HEK293 (cell line): ENCODE measurements at regions not wholly inside any gene's neighbourhood (a gene's known extent, or its start where the extent isn't known, plus 50 kb on each side); places are given as distances from the start of the nearest gene placed in this dataset.

ENCODE experiments used
- CTCF ChIA-PET: fragments of 350-600 bp; formaldehyde crosslinking; extraction: SDS; loops from one replicate; lab custom pipeline; 2021; ENCODE audit warnings: antibody characterized with exemption; lab: Yijun Ruan, JAX
- POLR2A ChIA-PET: fragments of 300-600 bp; formaldehyde crosslinking; extraction: SDS; loops from one replicate; lab custom pipeline; 2020; ENCODE audit warnings: antibody characterized with exemption, inconsistent platforms; lab: Yijun Ruan, JAX
- H3K27ac ChIP-seq: fragments of 200-500 bp; sonication (Bioruptor generic); 2 replicates; pipeline ENCODE4 v1.5.1; 2014; ENCODE audit warnings: low read depth, low read length, control low read depth, inconsistent platforms; ENCODE audit errors: extremely low read depth
- H3K36me3 ChIP-seq, 2 experiments: fragments of 200-500 bp in 1 of 2; sonication (Bioruptor generic) in 1 of 2; 1 replicate in 1 of 2; 2 replicates in 1 of 2; pipeline ENCODE4 v1.5.1; 2014 to 2017; ENCODE audit warnings: inconsistent platforms in 2 of 2, low read length in 2 of 2; ENCODE audit not compliant: control insufficient read depth in 2 of 2, insufficient read depth in 1 of 2
- H3K4me1 ChIP-seq: fragments of 200-500 bp; sonication (Bioruptor generic); 2 replicates; pipeline ENCODE4 v1.5.1; 2014; ENCODE audit warnings: mild to moderate bottlenecking, low read length, inconsistent platforms; ENCODE audit not compliant: control insufficient read depth, insufficient read depth
- H3K4me3 ChIP-seq: 2 replicates; pipeline ENCODE4 v1.5.1; 2011; ENCODE audit warnings: low read depth, mild to moderate bottlenecking, control low read depth, low read length, moderate library complexity
- H3K9me3 ChIP-seq: fragments of 200-500 bp; sonication (Bioruptor generic); 2 replicates; pipeline ENCODE4 v1.5.1; 2014; ENCODE audit warnings: low read depth, low read length, inconsistent platforms; ENCODE audit not compliant: control insufficient read depth, insufficient read depth
- BCL11A ChIP-seq: fragments of 450-650 bp; formaldehyde crosslinking; IDR thresholded peaks from 2 replicates; pipeline ENCODE4 v1.5.1; 2016; ENCODE audit warnings: low read depth, missing biosample characterization, missing genetic modification characterization
- GLIS1 ChIP-seq: fragments of 450-650 bp; formaldehyde crosslinking; IDR thresholded peaks from 2 replicates; pipeline ENCODE4 v1.5.1; 2016; ENCODE audit warnings: missing biosample characterization, missing genetic modification characterization
- KLF8 ChIP-seq: fragments of 450-650 bp; formaldehyde crosslinking; IDR thresholded peaks from 2 replicates; pipeline ENCODE4 v1.5.1; 2016; ENCODE audit warnings: missing biosample characterization, missing genetic modification characterization
- MYNN ChIP-seq: fragments of 450-650 bp; formaldehyde crosslinking; IDR thresholded peaks from 2 replicates; pipeline ENCODE4 v1.5.1; 2016; ENCODE audit warnings: missing biosample characterization, missing genetic modification characterization, borderline replicate concordance
- ZBTB17 ChIP-seq: fragments of 450-650 bp; formaldehyde crosslinking; IDR thresholded peaks from 2 replicates; pipeline ENCODE4 v1.5.1; 2016; ENCODE audit warnings: missing biosample characterization, missing genetic modification characterization
- ZNF202 ChIP-seq: fragments of 450-650 bp; formaldehyde crosslinking; IDR thresholded peaks from 2 replicates; pipeline ENCODE4 v1.5.1; 2016; ENCODE audit warnings: missing biosample characterization, missing genetic modification characterization, borderline replicate concordance
- ZNF37A ChIP-seq: fragments of 450-650 bp; IDR thresholded peaks from 2 replicates; pipeline ENCODE4 v1.5.1; 2018; ENCODE audit warnings: missing biosample characterization, missing genetic modification characterization
- ZNF404 ChIP-seq: fragments of 450-650 bp; formaldehyde crosslinking; IDR thresholded peaks from 2 replicates; pipeline ENCODE4 v1.5.1; 2017; ENCODE audit warnings: missing biosample characterization, missing genetic modification characterization
- ZNF621 ChIP-seq: fragments of 450-650 bp; formaldehyde crosslinking; IDR thresholded peaks from 2 replicates; pipeline ENCODE4 v1.5.1; 2017; ENCODE audit warnings: missing biosample characterization, missing genetic modification characterization
- ZNF623 ChIP-seq: fragments of 450-650 bp; formaldehyde crosslinking; IDR thresholded peaks from 2 replicates; pipeline ENCODE4 v1.5.1; 2016; ENCODE audit warnings: missing biosample characterization, missing genetic modification characterization
- ZNF658 ChIP-seq: fragments of 450-650 bp; formaldehyde crosslinking; IDR thresholded peaks from 2 replicates; pipeline ENCODE4; 2016; ENCODE audit warnings: missing biosample characterization, missing genetic modification characterization
- ZNF664 ChIP-seq: fragments of 450-650 bp; formaldehyde crosslinking; IDR thresholded peaks from 2 replicates; pipeline ENCODE4 v1.5.1; 2016; ENCODE audit warnings: missing biosample characterization, missing genetic modification characterization
- ZSCAN18 ChIP-seq: fragments of 450-650 bp; formaldehyde crosslinking; IDR thresholded peaks from 2 replicates; pipeline ENCODE4 v1.5.1; 2016; ENCODE audit warnings: missing biosample characterization, missing genetic modification characterization
- TF ChIP-seq, protein P1 (sequence below): fragments of 450-650 bp; formaldehyde crosslinking; IDR thresholded peaks from 2 replicates; pipeline ENCODE4 v1.5.1; 2016; ENCODE audit warnings: missing biosample characterization, missing genetic modification characterization
- TF ChIP-seq, protein P2 (sequence below): IDR thresholded peaks from 2 replicates; pipeline ENCODE4 v1.6.1; 2011; ENCODE audit warnings: mild to moderate bottlenecking, low read depth, low read length, borderline replicate concordance
- TF ChIP-seq, protein P3 (sequence below): fragments of 450-650 bp; formaldehyde crosslinking; IDR thresholded peaks from 2 replicates; pipeline ENCODE4 v1.5.1; 2016; ENCODE audit warnings: missing biosample characterization, missing genetic modification characterization, borderline replicate concordance
- TF ChIP-seq, protein P4 (sequence below): fragments of 450-650 bp; formaldehyde crosslinking; conservative IDR thresholded peaks from 2 replicates; pipeline ENCODE4 v1.5.1; 2016; ENCODE audit warnings: low read depth, missing biosample characterization, missing genetic modification characterization

- TF ChIP-seq KLF8 (tag by site-specific recombination) (no peak), MYNN (no peak), ZNF621 (no peak), ZNF202 (tag by site-specific recombination) (no peak), GLIS1 (tag by site-specific recombination) (no peak), ZNF404 (tag by site-specific recombination) (no peak), ZSCAN18 (no peak)
- TF ChIP-seq, protein P1, sequence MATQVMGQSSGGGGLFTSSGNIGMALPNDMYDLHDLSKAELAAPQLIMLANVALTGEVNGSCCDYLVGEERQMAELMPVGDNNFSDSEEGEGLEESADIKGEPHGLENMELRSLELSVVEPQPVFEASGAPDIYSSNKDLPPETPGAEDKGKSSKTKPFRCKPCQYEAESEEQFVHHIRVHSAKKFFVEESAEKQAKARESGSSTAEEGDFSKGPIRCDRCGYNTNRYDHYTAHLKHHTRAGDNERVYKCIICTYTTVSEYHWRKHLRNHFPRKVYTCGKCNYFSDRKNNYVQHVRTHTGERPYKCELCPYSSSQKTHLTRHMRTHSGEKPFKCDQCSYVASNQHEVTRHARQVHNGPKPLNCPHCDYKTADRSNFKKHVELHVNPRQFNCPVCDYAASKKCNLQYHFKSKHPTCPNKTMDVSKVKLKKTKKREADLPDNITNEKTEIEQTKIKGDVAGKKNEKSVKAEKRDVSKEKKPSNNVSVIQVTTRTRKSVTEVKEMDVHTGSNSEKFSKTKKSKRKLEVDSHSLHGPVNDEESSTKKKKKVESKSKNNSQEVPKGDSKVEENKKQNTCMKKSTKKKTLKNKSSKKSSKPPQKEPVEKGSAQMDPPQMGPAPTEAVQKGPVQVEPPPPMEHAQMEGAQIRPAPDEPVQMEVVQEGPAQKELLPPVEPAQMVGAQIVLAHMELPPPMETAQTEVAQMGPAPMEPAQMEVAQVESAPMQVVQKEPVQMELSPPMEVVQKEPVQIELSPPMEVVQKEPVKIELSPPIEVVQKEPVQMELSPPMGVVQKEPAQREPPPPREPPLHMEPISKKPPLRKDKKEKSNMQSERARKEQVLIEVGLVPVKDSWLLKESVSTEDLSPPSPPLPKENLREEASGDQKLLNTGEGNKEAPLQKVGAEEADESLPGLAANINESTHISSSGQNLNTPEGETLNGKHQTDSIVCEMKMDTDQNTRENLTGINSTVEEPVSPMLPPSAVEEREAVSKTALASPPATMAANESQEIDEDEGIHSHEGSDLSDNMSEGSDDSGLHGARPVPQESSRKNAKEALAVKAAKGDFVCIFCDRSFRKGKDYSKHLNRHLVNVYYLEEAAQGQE (tag by site-specific recombination), result no peak
Observed at GRCh38 chr11:82527081-82527584, 206.5 kb downstream of the FAM181B start (continued).

DNA sequence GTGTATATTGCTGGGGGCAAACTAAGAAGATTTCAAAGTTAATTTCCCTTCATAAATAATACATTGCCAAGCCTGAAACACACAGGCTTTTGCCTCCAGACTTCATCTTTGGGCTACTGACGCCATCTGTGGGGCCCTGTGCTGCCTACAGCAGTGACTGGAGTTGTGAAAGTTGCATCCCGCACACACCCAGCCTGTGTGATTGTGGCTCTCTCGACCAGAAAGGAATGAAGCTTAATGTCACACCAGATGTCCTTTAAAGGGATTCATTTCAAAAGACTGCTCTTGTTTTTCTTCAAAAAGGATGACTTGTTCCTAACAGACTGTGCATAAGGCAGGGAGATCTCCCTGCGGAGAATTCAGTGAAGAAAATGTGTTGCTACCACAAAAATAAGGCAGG is 210.5 kb downstream of the FAM181B start:
- Histone ChIP-seq H3K4me3 (no peak overlapping the region), H3K9me3 (no peaks in the 10 kb centered on the region), H3K4me1 (no peaks in the 10 kb centered on the region), H3K27ac (no peak overlapping the region), H3K36me3 (no peaks in the 10 kb centered on the region)
- ChIA-PET CTCF (no interaction called here), POLR2A (no interaction called here)
- no peak for TF ChIP-seq ZNF658
- no peak for TF ChIP-seq ZBTB17 (tag by site-specific recombination)
- no peak for TF ChIP-seq ZNF623 (tag by site-specific recombination)
- no peak for TF ChIP-seq ZNF37A (tag by site-specific recombination)
- TF ChIP-seq, protein P2, sequence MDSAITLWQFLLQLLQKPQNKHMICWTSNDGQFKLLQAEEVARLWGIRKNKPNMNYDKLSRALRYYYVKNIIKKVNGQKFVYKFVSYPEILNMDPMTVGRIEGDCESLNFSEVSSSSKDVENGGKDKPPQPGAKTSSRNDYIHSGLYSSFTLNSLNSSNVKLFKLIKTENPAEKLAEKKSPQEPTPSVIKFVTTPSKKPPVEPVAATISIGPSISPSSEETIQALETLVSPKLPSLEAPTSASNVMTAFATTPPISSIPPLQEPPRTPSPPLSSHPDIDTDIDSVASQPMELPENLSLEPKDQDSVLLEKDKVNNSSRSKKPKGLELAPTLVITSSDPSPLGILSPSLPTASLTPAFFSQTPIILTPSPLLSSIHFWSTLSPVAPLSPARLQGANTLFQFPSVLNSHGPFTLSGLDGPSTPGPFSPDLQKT, result no peak
- TF ChIP-seq, protein P3, sequence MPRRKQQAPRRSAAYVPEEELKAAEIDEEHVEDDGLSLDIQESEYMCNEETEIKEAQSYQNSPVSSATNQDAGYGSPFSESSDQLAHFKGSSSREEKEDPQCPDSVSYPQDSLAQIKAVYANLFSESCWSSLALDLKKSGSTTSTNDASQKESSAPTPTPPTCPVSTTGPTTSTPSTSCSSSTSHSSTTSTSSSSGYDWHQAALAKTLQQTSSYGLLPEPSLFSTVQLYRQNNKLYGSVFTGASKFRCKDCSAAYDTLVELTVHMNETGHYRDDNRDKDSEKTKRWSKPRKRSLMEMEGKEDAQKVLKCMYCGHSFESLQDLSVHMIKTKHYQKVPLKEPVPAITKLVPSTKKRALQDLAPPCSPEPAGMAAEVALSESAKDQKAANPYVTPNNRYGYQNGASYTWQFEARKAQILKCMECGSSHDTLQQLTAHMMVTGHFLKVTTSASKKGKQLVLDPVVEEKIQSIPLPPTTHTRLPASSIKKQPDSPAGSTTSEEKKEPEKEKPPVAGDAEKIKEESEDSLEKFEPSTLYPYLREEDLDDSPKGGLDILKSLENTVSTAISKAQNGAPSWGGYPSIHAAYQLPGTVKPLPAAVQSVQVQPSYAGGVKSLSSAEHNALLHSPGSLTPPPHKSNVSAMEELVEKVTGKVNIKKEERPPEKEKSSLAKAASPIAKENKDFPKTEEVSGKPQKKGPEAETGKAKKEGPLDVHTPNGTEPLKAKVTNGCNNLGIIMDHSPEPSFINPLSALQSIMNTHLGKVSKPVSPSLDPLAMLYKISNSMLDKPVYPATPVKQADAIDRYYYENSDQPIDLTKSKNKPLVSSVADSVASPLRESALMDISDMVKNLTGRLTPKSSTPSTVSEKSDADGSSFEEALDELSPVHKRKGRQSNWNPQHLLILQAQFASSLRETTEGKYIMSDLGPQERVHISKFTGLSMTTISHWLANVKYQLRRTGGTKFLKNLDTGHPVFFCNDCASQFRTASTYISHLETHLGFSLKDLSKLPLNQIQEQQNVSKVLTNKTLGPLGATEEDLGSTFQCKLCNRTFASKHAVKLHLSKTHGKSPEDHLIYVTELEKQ (tag by site-specific recombination), result no peak
- no peak for TF ChIP-seq ZNF664 (tag by site-specific recombination)
- TF ChIP-seq, protein P4, sequence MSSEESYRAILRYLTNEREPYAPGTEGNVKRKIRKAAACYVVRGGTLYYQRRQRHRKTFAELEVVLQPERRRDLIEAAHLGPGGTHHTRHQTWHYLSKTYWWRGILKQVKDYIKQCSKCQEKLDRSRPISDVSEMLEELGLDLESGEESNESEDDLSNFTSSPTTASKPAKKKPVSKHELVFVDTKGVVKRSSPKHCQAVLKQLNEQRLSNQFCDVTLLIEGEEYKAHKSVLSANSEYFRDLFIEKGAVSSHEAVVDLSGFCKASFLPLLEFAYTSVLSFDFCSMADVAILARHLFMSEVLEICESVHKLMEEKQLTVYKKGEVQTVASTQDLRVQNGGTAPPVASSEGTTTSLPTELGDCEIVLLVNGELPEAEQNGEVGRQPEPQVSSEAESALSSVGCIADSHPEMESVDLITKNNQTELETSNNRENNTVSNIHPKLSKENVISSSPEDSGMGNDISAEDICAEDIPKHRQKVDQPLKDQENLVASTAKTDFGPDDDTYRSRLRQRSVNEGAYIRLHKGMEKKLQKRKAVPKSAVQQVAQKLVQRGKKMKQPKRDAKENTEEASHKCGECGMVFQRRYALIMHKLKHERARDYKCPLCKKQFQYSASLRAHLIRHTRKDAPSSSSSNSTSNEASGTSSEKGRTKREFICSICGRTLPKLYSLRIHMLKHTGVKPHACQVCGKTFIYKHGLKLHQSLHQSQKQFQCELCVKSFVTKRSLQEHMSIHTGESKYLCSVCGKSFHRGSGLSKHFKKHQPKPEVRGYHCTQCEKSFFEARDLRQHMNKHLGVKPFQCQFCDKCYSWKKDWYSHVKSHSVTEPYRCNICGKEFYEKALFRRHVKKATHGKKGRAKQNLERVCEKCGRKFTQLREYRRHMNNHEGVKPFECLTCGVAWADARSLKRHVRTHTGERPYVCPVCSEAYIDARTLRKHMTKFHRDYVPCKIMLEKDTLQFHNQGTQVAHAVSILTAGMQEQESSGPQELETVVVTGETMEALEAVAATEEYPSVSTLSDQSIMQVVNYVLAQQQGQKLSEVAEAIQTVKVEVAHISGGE, result no peak
- TF ChIP-seq BCL11A (tag by site-specific recombination), result no peak
